SU-DHL-6 (cell line): ENCODE measurements at regions not wholly inside any gene's neighbourhood (a gene's known extent, or its start where the extent isn't known, plus 50 kb on each side); places are given as distances from the start of the nearest gene placed in this dataset.

ENCODE experiments used
- H2AFZ ChIP-seq: fragments of 200-600 bp; sonication (generic); 2 replicates; pipeline ENCODE4 v1.6.1; 2014; ENCODE audit warnings: low read depth, mild to moderate bottlenecking, moderate library complexity, mixed read lengths, antibody characterized with exemption, low read length; ENCODE audit not compliant: severe bottlenecking
- H3F3A ChIP-seq: fragments of 200-600 bp; shearing (Covaris generic); 2 replicates; pipeline ENCODE4 v1.6.0; 2016; ENCODE audit warnings: antibody characterized with exemption, mild to moderate bottlenecking; ENCODE audit not compliant: insufficient read depth
- H3K27ac ChIP-seq: fragments of 200-600 bp; sonication (generic); 2 replicates; pipeline ENCODE4 v1.5.1; 2016; ENCODE audit warnings: low read depth, mild to moderate bottlenecking, low read length, moderate library complexity, mixed read lengths
- H3K27me3 ChIP-seq: fragments of 200-600 bp; sonication (generic), shearing (Covaris generic); 2 replicates; pipeline ENCODE4 v1.6.0; 2014; ENCODE audit warnings: mild to moderate bottlenecking, low read length
- H3K36me3 ChIP-seq: fragments of 200-600 bp; sonication (generic); 2 replicates; pipeline ENCODE4 v1.6.1; 2014; ENCODE audit warnings: mild to moderate bottlenecking, low read length, mixed read lengths
- H3K4me2 ChIP-seq: fragments of 300-600, 200-600 bp; shearing (Covaris generic), sonication (generic); 2 replicates; pipeline ENCODE4 v1.6.0; 2014; ENCODE audit warnings: low read length, low read depth, mild to moderate bottlenecking; ENCODE audit not compliant: poor library complexity, severe bottlenecking
- H3K4me3 ChIP-seq: fragments of 200-600 bp; sonication (generic); 2 replicates; pipeline ENCODE4 v1.5.1; 2014; ENCODE audit warnings: antibody characterized with exemption, low read length, mild to moderate bottlenecking, mixed read lengths; ENCODE audit not compliant: insufficient read depth, poor library complexity, severe bottlenecking
- H3K79me2 ChIP-seq: fragments of 200-600 bp; sonication (generic); 2 replicates; pipeline ENCODE4 v1.6.1; 2014; ENCODE audit warnings: mild to moderate bottlenecking, low read length, moderate library complexity; ENCODE audit not compliant: insufficient read depth
- H3K9ac ChIP-seq: fragments of 200-600 bp; sonication (generic); 2 replicates; pipeline ENCODE4 v1.7.0; 2014; ENCODE audit warnings: mild to moderate bottlenecking, low read length
- H3K9me2 ChIP-seq: fragments of 200-600 bp; sonication (generic); replicated peaks from 2 replicates; pipeline ENCODE4 v1.6.1; 2014; ENCODE audit warnings: low read length; ENCODE audit not compliant: insufficient read depth
- H3K9me3 ChIP-seq: fragments of 200-600 bp; sonication (generic); 2 replicates; pipeline ENCODE4 v1.6.1; 2014; ENCODE audit warnings: low read length, mixed read lengths; ENCODE audit not compliant: insufficient read depth
- H4K20me1 ChIP-seq: fragments of 200-600 bp; sonication (generic); 2 replicates; pipeline ENCODE4 v1.6.1; 2014; ENCODE audit warnings: low read depth, mild to moderate bottlenecking, antibody characterized with exemption, low read length, moderate library complexity, mixed read lengths
- CTCF ChIP-seq: fragments of 200-600 bp; sonication (generic); IDR thresholded peaks from one replicate; pipeline ENCODE4 v1.5.1; 2017; ENCODE audit warnings: antibody characterized with exemption, mild to moderate bottlenecking, low read length, moderate library complexity; ENCODE audit not compliant: insufficient read depth, poor library complexity, severe bottlenecking
- EZH2phosphoT487 ChIP-seq: fragments of 200-600 bp; sonication (generic), shearing (Covaris generic); conservative IDR thresholded peaks from 2 replicates; pipeline ENCODE4 v1.6.1; 2018; ENCODE audit warnings: mild to moderate bottlenecking, antibody characterized with exemption, low read length, moderate library complexity, mixed read lengths

- Histone ChIP-seq H4K20me1 (no peaks in the 10 kb centered on the region), H3K9me3 (no peaks in the 10 kb centered on the region), H3K4me2 (no peak overlapping the region), H3K27ac (no peak overlapping the region), H3K9me2 (no peaks in the 10 kb centered on the region), H3K27me3 (no peaks in the 10 kb centered on the region), H3K9ac (no peak overlapping the region), H3K36me3 (no peaks in the 10 kb centered on the region), H3K79me2 (no peaks in the 10 kb centered on the region), H3K4me3 (no peak overlapping the region), H3F3A (no peaks in the 10 kb centered on the region), H2AFZ (no peak overlapping the region)
- TF ChIP-seq CTCF (no peak), EZH2phosphoT487 (no peak)
Measured at GRCh38 chrX:45524296-45524695, 323.6 kb upstream of the DIPK2B start.

DNA sequence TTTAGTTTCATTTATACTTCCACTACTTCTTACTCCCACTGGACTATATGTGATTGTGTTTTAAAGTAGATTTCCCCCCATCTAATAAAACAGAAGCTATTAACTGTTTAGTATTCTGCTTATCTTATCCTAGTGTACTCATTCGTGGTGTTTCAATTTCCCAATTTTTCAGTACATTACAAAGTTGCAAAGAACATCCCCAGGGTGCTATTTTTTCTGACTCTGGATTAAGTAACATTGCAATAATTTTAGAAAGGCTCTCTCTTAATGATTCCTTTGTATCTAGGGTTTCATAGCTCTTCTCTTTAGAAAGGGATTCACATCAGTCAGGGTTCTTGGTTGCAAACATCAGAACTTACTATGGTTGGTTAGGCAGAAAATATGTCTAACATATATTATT lies 317.9 kb upstream of the DIPK2B start:
- Histone ChIP-seq H3K9ac (no peak overlapping the region), H3K27ac (no peak overlapping the region)

DNA sequence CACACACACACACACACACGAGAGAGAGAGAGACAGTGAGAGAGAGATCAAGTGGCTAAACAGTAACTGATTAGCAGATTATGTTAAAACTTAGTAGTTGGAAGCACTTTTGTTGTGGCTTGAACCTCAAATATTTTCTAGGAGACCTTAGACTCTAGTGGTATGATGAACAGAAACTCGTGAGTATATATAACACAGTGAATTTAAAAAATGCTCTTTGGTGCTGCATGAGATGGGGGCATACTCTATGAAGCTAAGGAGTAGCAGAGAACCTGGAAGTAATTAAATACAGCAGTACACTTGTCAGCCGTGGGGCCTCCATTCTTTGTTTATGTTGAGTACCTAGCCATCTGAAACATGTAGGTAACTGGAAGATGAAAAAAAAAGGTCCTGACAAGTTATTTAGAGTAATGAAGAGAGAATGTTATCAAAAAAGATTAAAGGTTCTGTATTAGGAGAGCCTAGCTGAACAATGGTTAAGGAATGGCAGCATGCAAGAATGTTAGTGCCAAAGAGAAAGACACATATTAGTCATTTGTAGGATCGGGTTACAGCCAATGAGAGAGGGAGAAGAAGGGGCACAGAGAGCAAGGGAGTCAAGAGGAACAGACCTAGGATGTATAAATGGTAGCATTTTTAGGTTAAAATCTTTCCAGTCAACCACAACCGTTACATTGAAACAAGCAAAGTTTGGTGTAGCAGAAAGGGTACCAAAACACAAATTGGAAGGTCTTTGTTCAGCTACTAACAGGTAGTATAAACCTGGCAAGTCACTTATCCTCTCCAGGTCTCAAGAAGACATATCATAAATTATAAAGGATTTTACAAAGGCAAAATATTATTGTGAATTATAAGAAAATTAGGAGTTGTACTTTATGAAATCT lies 316.7 kb upstream of the DIPK2B start:
- Histone ChIP-seq H3K36me3 (no peaks in the 10 kb centered on the region), H2AFZ (no peak overlapping the region)

More for the DNA sequence above, 317.9 kb upstream of the DIPK2B start:
- TF ChIP-seq EZH2phosphoT487: no peak
- no peak for TF ChIP-seq CTCF
- Histone ChIP-seq H4K20me1 (no peaks in the 10 kb centered on the region), H3K36me3 (no peaks in the 10 kb centered on the region), H3K27me3 (no peaks in the 10 kb centered on the region), H3F3A (no peaks in the 10 kb centered on the region), H3K79me2 (no peaks in the 10 kb centered on the region), H3K9me3 (no peaks in the 10 kb centered on the region), H3K9me2 (no peaks in the 10 kb centered on the region), H3K4me2 (no peak overlapping the region), H3K4me3 (no peak overlapping the region), H2AFZ (no peak overlapping the region)

More for the DNA sequence above, 316.7 kb upstream of the DIPK2B start:
- TF ChIP-seq CTCF (no peak), EZH2phosphoT487 (no peak)
- Histone ChIP-seq H3K9me3 (no peaks in the 10 kb centered on the region), H3K27me3 (no peaks in the 10 kb centered on the region), H3K9ac (no peak overlapping the region), H3K4me3 (no peak overlapping the region), H3K9me2 (no peaks in the 10 kb centered on the region), H3K4me2 (no peak overlapping the region), H3K79me2 (no peaks in the 10 kb centered on the region), H3K27ac (no peak overlapping the region), H3F3A (no peaks in the 10 kb centered on the region), H4K20me1 (no peaks in the 10 kb centered on the region)
